ENCODE measurements at regions not wholly inside any gene's neighbourhood (a gene's known extent, or its start where the extent isn't known, plus 50 kb on each side); places are given as distances from the start of the nearest gene placed in this dataset.

DNA sequence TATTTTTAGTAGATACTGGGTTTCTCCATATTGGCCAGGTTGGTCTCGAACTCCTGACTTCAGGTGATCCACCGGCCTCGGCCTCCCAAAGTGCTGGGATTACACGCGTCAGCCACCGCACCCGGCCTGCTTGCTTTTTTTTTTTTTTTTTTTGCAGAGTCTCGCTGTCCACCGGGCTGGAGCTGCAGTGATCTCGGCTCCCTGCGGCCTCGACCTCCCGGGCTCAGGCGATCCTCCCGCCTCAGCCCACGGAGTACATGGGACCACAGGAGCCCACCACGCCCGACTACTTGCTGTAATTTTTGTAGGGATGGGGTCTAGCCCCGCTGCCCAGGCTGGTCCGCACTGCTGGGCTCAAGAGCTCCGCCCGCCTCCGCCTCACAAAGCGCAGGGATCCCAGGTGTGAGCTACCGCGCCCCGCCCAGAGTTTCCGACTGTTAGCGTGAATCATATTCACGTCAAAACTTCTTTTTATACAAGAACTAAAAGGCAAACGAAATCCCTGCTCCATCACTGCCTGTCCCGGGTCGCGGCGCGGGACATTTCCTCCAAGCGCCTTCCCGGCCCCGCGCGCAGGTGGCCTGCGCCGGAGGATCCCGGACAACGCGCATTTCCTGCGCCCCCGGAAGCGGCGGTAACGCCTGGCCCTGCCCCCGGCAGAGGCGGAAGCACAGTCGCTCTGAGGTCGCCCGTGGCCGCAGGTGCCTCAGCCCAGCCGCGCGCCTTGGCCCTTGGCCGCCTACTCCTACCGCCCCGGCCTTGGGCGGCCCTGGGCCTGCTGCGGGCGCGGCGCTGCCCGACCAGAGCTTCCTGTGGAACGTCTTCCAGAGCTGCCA, 50.9 kb upstream of the APOD start:
- peak; percentile 43 for DNase-seq
